Gastrocnemius medialis (tissue), 4 donors: ENCODE measurements at regions not wholly inside any gene's neighbourhood (a gene's known extent, or its start where the extent isn't known, plus 50 kb on each side); places are given as distances from the start of the nearest gene placed in this dataset.

ENCODE experiments used
- POLR2A ChIP-seq, 2 donors: fragments of 450-650 bp; IDR thresholded peaks; one replicate each; pipeline ENCODE4 v1.6.1; 2017; ENCODE audit warnings: antibody characterized with exemption in 2 of 2, mild to moderate bottlenecking in 2 of 2, moderate library complexity in 2 of 2
- TF ChIP-seq, protein P1 (sequence below), 5 experiments: fragments of 450-650 bp in 3 of 5; fragments of 200-600 bp in 2 of 5; sonication (generic) in 2 of 5; IDR thresholded peaks in 4 of 5; conservative IDR thresholded peaks in 1 of 5; 1 replicate in 4 of 5; 2 replicates in 1 of 5; pipeline ENCODE4 v1.5.1; 2016 to 2019; ENCODE audit warnings: antibody characterized with exemption in 5 of 5, mild to moderate bottlenecking in 3 of 5, moderate library complexity in 3 of 5

DNA sequence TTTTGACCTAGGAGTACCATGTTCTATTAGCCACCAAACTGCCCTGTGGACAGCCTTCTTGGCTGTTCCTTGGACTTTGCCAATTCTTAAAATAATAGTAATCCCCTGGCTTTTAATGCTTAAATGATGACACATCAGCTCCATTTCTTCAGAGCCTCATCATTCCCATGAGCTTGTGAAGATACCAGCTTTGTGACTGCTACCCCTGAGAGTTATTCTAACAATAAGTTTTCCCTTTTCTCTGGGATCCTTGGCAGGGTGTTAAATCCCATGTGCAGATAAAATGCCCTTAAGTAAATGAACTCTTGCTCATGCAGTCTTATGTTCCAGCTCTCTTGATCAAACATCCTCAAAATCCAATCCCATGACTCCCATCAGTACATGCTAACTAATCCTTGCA is 415.3 kb downstream of the CETN3 start:
- TF ChIP-seq, protein P1, sequence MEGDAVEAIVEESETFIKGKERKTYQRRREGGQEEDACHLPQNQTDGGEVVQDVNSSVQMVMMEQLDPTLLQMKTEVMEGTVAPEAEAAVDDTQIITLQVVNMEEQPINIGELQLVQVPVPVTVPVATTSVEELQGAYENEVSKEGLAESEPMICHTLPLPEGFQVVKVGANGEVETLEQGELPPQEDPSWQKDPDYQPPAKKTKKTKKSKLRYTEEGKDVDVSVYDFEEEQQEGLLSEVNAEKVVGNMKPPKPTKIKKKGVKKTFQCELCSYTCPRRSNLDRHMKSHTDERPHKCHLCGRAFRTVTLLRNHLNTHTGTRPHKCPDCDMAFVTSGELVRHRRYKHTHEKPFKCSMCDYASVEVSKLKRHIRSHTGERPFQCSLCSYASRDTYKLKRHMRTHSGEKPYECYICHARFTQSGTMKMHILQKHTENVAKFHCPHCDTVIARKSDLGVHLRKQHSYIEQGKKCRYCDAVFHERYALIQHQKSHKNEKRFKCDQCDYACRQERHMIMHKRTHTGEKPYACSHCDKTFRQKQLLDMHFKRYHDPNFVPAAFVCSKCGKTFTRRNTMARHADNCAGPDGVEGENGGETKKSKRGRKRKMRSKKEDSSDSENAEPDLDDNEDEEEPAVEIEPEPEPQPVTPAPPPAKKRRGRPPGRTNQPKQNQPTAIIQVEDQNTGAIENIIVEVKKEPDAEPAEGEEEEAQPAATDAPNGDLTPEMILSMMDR (IDR thresholded peaks at IDR 0.05 in 4 of 5, conservative IDR thresholded peaks at IDR 0.05 in 1 of 5) = no peak
- TF ChIP-seq POLR2A (IDR thresholded peaks at IDR 0.05) = no peak
